A549 (cell line): ENCODE measurements at regions not wholly inside any gene's neighbourhood (a gene's known extent, or its start where the extent isn't known, plus 50 kb on each side); places are given as distances from the start of the nearest gene placed in this dataset.
"Not testable (repeated sequence)": the region's sequence is repeated elsewhere in the genome, so short reads cannot be mapped to it uniquely, and the experiment has no call there.

Experiments used
- POLR2A ChIP-seq: IDR thresholded peaks from 2 replicates; pipeline ENCODE4 v1.6.1; 2012; ENCODE audit warnings: mild to moderate bottlenecking, low read length
- TF ChIP-seq, protein P1 (sequence below): fragments of >200 bp; sonication (Bioruptor Twin); formaldehyde crosslinking; IDR thresholded peaks from 3 replicates; pipeline ENCODE4 v1.5.1; 2016

DNA sequence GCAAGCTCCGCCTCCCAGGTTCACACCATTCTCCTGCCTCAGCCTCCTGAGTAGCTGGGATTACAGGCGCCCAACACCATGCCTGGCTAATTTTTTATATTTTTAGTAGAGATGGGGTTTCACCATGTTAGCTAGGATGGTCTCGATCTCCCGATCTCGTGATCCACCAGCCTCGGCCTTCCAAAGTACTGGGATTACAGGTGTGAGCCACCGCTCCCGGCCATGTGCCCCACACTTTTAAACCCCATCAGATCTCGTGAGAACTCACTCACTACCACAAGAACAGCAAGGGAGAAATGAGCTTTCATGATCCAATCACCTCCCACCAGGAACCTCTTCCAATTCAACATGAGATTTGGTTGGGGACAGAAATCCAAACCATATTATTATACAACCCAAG lies 122.7 kb downstream of the GXYLT1 start:
- TF ChIP-seq POLR2A = not testable (repeated sequence)
- TF ChIP-seq, protein P1, sequence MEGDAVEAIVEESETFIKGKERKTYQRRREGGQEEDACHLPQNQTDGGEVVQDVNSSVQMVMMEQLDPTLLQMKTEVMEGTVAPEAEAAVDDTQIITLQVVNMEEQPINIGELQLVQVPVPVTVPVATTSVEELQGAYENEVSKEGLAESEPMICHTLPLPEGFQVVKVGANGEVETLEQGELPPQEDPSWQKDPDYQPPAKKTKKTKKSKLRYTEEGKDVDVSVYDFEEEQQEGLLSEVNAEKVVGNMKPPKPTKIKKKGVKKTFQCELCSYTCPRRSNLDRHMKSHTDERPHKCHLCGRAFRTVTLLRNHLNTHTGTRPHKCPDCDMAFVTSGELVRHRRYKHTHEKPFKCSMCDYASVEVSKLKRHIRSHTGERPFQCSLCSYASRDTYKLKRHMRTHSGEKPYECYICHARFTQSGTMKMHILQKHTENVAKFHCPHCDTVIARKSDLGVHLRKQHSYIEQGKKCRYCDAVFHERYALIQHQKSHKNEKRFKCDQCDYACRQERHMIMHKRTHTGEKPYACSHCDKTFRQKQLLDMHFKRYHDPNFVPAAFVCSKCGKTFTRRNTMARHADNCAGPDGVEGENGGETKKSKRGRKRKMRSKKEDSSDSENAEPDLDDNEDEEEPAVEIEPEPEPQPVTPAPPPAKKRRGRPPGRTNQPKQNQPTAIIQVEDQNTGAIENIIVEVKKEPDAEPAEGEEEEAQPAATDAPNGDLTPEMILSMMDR = not testable (repeated sequence)
